Activated naive CD8-positive, alpha-beta T cell treated with anti-CD3 and anti-CD28 coated beads for 36 hours (primary cell): ENCODE measurements at regions not wholly inside any gene's neighbourhood (a gene's known extent, or its start where the extent isn't known, plus 50 kb on each side); places are given as distances from the start of the nearest gene placed in this dataset.

Experiments used
- DNase-seq: peaks from one replicate; pipeline ENCODE4 v3.0.0; 2021
- H3K27ac Mint-ChIP-seq: one replicate; pipeline ENCODE4 v1.8.0; 2022; ENCODE audit warnings: mild to moderate bottlenecking, moderate library complexity, mixed read lengths
- H3K27me3 Mint-ChIP-seq: one replicate; pipeline ENCODE4 v1.8.0; 2022; ENCODE audit warnings: mild to moderate bottlenecking, mixed read lengths
- H3K36me3 Mint-ChIP-seq: one replicate; pipeline ENCODE4 v1.8.0; 2021; ENCODE audit warnings: mild to moderate bottlenecking, mixed read lengths
- H3K4me1 Mint-ChIP-seq: one replicate; pipeline ENCODE4 v1.8.0; 2021; ENCODE audit warnings: mixed read lengths
- H3K4me3 Mint-ChIP-seq: one replicate; pipeline ENCODE4 v1.8.0; 2022; ENCODE audit warnings: mild to moderate bottlenecking, moderate library complexity, mixed read lengths
- H3K9me3 Mint-ChIP-seq: one replicate; pipeline ENCODE4 v1.8.0; 2022; ENCODE audit warnings: mixed read lengths

- H3K4me3 Mint-ChIP-seq = no peak overlapping the region
- H3K27me3 Mint-ChIP-seq = peaks cover 5% of the 10 kb centered on the region
- peak; percentile 32 for DNase-seq
- peaks cover 18% of the 10 kb centered on the region for H3K4me1 Mint-ChIP-seq
- H3K9me3 Mint-ChIP-seq = no peaks in the 10 kb centered on the region
- no peaks in the 10 kb centered on the region for H3K36me3 Mint-ChIP-seq
- H3K27ac Mint-ChIP-seq = peak overlapping the region; percentile 66
Observed at GRCh38 chr1:38533772-38534472, 325.6 kb downstream of the RRAGC start.

DNA sequence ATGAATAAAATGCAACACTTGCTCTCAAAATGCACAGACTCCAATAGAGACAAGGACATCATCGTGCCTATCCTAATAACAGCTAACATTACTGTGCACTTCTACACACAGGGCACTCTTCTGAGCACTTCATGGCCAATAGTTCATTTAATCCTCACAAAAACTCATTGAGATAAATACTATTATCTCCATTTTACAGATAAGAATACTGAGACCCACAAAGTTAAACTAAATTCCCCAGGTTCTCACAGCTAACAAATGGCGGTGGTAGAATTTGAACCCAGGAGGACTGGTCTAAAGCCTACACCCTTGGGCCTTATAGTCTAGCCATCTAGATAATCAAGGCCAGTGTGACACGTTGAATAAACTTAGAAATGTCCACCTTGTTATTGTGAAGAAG lies 328.6 kb downstream of the RRAGC start:
- H3K4me3 Mint-ChIP-seq = no peak overlapping the region
- no peak for DNase-seq
- no peaks in the 10 kb centered on the region for H3K36me3 Mint-ChIP-seq
- no peak overlapping the region for H3K27ac Mint-ChIP-seq
- peaks cover 3% of the 10 kb centered on the region for H3K9me3 Mint-ChIP-seq
- peaks cover 39% of the 10 kb centered on the region for H3K4me1 Mint-ChIP-seq
- H3K27me3 Mint-ChIP-seq = peaks cover 14% of the 10 kb centered on the region

DNA sequence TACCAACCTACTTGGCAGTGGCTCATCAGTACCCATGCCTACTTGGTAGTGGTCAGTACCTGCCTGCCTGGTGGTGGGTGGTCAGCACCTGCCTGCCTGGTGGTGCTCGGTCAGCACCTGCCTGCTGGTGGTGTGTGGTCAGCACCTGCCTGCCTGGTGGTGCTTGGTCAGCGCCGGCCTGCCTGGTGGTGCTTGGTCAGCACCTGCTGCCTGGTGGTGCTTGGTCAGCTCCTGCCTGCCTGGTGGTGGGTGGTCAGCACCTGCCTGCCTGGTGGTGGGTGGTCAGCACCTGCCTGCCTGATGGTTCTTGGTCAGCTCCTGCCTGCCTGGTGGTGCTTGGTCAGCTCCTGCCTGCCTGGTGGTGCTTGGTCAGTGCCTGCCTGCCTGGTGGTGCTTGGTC lies 329.6 kb downstream of the RRAGC start:
- peaks cover 17% of the 10 kb centered on the region for H3K27me3 Mint-ChIP-seq
- H3K27ac Mint-ChIP-seq = no peak overlapping the region
- no peak for DNase-seq
- H3K9me3 Mint-ChIP-seq = peaks cover 3% of the 10 kb centered on the region
- no peaks in the 10 kb centered on the region for H3K36me3 Mint-ChIP-seq
- no peak overlapping the region for H3K4me3 Mint-ChIP-seq
- H3K4me1 Mint-ChIP-seq = peaks cover 39% of the 10 kb centered on the region

DNA sequence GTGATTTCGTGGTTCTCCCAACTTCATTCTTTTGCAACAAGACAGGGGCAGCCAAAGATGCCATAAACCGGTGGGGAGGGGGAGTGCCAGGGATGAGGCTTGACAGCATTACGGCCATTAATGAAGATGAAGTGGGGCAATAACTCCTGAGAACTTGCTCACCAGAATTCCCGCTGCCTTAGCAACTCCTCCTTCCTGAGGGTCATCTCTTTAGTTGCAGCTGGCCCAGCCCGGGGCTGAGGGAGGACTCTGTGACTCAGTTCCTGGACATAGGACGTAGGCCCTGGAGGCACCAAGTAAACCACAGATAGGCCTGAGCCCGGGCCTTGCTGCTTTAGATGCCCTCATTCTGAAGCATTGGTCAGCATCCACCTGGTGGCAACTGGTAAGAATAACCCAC lies 330.2 kb downstream of the RRAGC start:
- H3K9me3 Mint-ChIP-seq = peaks cover 3% of the 10 kb centered on the region
- no peak overlapping the region for H3K4me3 Mint-ChIP-seq

DNA sequence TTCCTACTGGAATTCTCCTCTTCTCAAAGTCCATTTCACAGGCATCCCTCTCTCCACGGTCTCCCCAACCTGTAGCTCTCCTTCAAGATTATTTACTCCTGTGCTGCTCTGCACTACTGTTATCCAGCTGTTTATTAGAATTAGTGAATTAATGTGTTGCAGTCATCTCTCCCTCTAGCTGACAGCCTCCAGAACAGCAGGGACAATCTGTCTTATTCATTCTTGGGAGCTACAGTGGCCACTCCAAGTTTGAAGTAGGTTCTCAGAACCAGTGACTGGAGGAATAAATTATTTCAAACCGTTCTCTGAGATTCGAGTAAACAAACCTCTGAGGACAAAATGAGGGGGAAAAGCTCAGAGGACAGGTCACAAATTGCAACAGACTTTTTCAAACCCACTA lies 330.9 kb downstream of the RRAGC start:
- DNase-seq = no peak
- Mint-ChIP-seq H3K36me3 (no peaks in the 10 kb centered on the region), H3K9me3 (peaks cover 3% of the 10 kb centered on the region), H3K4me1 (peaks cover 27% of the 10 kb centered on the region), H3K27ac (peak overlapping the region; percentile 52), H3K4me3 (no peak overlapping the region), H3K27me3 (peaks cover 24% of the 10 kb centered on the region)

More for the DNA sequence above, 330.2 kb downstream of the RRAGC start:
- H3K4me1 Mint-ChIP-seq = peaks cover 34% of the 10 kb centered on the region
- no peak overlapping the region for H3K27ac Mint-ChIP-seq
- H3K36me3 Mint-ChIP-seq = no peaks in the 10 kb centered on the region
- peaks cover 22% of the 10 kb centered on the region for H3K27me3 Mint-ChIP-seq
- no peak for DNase-seq

GRCh38 chr1:38527373-38527966 lies 332.1 kb downstream of the RRAGC start:
- Mint-ChIP-seq H3K4me1 (peaks cover 21% of the 10 kb centered on the region), H3K36me3 (no peaks in the 10 kb centered on the region), H3K9me3 (peaks cover 3% of the 10 kb centered on the region)

DNA sequence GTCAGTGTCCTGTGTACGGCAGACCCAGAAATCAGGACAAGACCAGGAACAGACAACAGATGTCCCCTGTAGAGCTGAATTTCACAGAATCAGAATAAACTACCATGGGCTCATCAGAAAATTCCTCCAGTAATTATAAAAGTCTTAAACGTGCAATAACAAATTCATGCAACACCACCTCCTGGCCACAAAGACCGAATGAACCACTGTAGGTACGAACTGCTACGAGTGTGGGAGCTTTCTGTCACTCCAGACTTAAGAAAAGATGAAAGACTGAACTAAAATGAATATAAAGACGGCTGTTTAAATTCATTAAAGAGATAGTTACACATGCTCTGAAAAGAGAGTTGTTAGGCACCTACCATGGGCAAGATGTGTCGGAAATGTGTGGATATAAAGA lies 333.5 kb downstream of the RRAGC start:
- peaks cover 21% of the 10 kb centered on the region for H3K4me1 Mint-ChIP-seq
- no peaks in the 10 kb centered on the region for H3K36me3 Mint-ChIP-seq
- H3K27ac Mint-ChIP-seq = no peak overlapping the region
- DNase-seq = no peak
- H3K4me3 Mint-ChIP-seq = no peak overlapping the region
- peaks cover 34% of the 10 kb centered on the region for H3K27me3 Mint-ChIP-seq
- peaks cover 3% of the 10 kb centered on the region for H3K9me3 Mint-ChIP-seq

More at GRCh38 chr1:38527373-38527966, 332.1 kb downstream of the RRAGC start:
- H3K27ac Mint-ChIP-seq = peak overlapping the region; percentile 85
- H3K4me3 Mint-ChIP-seq = peak overlapping the region; percentile 3
- peaks cover 28% of the 10 kb centered on the region for H3K27me3 Mint-ChIP-seq
- DNase-seq = peak; percentile 78

GRCh38 chr1:38525343-38526043 lies 334.1 kb downstream of the RRAGC start:
- DNase-seq = no peak
- Mint-ChIP-seq H3K27ac (no peak overlapping the region), H3K9me3 (peaks cover 3% of the 10 kb centered on the region), H3K4me3 (no peak overlapping the region), H3K36me3 (no peaks in the 10 kb centered on the region), H3K4me1 (peaks cover 21% of the 10 kb centered on the region), H3K27me3 (peaks cover 34% of the 10 kb centered on the region)

DNA sequence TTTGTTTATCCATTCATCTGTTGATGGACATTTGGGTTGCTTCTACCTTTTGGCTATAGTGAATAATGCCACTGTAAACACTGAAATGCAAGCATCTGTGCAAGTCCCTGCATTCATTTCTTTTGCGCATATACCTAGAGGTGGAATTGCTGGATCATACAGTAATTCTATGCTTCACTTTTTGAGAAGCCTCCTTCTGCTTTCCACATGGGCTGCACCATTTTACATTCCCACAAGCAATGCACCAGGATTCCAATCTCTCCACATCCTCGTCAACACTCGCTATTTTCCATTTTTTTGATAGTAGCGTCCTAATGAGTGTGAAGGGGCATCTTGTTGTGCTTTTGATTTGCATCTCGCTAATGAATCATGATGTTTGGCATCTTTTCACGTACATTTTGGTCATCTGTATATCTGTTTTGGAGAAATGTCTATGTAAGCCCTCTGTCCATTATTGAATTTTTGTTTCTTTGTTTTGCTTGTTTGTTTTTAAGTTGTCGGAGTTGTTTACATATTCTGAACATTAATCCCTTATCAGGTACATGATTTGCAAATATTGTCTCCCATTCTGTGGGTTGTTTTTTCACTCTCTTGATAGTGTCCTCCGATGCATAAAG lies 335.4 kb downstream of the RRAGC start:
- peaks cover 21% of the 10 kb centered on the region for H3K4me1 Mint-ChIP-seq
- no peak overlapping the region for H3K4me3 Mint-ChIP-seq
- no peak overlapping the region for H3K27ac Mint-ChIP-seq
- peaks cover 34% of the 10 kb centered on the region for H3K27me3 Mint-ChIP-seq
- peaks cover 3% of the 10 kb centered on the region for H3K9me3 Mint-ChIP-seq
- H3K36me3 Mint-ChIP-seq = no peaks in the 10 kb centered on the region
- DNase-seq = no peak

DNA sequence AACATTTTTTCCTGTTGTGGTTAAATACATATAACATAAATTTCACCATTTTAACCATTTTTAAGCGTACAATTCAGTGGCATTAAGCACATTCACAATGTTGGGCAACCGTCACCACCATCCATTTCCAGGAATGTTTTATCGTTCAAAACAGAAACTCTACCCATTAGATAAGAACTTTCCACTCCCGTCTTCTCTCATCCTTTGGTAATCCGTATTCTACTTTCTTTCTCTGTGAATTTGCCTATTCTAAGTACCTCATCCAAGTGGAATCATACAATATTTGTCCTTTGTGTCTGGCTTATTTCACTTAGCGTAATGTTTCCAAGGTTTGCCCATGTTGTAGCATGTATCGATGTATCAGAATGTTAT lies 336.0 kb downstream of the RRAGC start:
- Mint-ChIP-seq H3K4me3 (no peak overlapping the region), H3K4me1 (peaks cover 20% of the 10 kb centered on the region), H3K27ac (no peak overlapping the region), H3K27me3 (peaks cover 32% of the 10 kb centered on the region), H3K36me3 (no peaks in the 10 kb centered on the region), H3K9me3 (peaks cover 1% of the 10 kb centered on the region)
- DNase-seq = no peak

DNA sequence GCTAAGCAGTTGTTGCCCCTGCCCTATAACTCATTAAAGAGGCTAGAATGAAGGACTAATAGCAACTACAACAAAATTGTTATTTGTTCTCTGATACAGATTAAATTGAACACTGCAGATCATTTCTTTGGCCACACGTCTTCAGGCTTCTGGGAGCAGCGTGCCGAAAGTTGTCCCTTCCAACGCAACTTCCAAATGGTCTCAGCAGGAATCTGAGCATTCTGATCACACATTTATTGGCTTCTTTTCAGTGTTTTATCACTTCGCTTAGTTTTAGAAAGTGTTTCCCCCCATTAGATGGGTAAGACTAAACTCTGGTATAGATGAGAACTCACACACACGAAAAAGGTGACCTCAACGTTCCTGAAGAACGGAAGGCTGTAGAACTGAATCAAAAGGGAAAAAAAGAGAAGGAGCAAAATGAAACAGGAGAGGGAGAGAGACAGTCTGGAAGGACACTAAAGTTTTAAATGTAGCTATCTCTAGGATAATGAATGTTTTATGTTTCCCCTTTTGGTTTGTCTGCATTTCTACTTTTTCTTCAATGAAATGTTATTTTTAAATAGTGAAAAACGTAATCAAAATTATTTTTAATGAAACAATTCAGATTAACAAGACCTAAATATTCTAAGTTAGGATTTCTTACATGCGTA lies 336.5 kb downstream of the RRAGC start:
- H3K4me1 Mint-ChIP-seq = peaks cover 15% of the 10 kb centered on the region
- H3K27ac Mint-ChIP-seq = no peak overlapping the region
- no peaks in the 10 kb centered on the region for H3K36me3 Mint-ChIP-seq
- no peaks in the 10 kb centered on the region for H3K9me3 Mint-ChIP-seq
- no peak overlapping the region for H3K4me3 Mint-ChIP-seq
- DNase-seq = no peak
- peaks cover 29% of the 10 kb centered on the region for H3K27me3 Mint-ChIP-seq

GRCh38 chr1:38516560-38516959 lies 343.0 kb downstream of the RRAGC start:
- Mint-ChIP-seq H3K4me1 (no peaks in the 10 kb centered on the region), H3K27me3 (peaks cover 6% of the 10 kb centered on the region), H3K36me3 (no peaks in the 10 kb centered on the region), H3K9me3 (no peaks in the 10 kb centered on the region), H3K27ac (no peak overlapping the region), H3K4me3 (no peak overlapping the region)
- no peak for DNase-seq

- H3K36me3 Mint-ChIP-seq = no peaks in the 10 kb centered on the region
- no peak for DNase-seq
Observed at GRCh38 chr1:38512789-38513188, 346.8 kb downstream of the RRAGC start.

DNA sequence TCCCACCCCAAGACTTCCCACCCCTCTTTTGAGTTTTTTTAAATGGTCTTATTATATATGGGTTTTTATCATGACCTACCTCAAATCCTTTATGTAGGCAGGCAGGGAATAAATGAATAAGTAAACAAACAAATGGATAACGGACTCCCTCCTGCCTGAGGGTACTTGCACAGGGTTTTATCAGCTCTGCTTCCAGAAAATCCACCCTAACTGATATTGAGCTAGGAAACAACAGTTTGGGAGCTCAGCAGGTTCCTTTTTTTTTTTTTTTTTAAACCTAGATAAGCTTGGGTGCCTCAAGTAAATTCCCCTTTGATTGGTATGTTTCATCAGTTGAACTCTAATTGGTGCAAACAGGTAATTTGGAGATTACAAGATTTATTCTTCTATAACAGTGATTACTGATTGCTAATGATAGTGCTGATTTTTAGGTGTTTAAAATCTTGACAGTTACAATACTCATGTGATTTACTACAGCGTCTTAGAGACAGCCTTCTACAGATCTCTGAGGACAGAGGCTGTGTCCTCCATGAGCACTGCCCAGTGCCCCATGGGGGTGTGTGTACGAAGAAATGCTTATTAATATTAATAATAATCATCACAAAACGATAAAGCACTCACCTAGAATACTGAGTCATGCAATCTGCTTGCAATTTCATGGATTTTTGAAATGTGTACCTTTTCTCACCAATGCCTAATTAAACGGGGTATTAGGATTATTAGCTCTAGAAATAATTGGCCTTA lies 347.4 kb downstream of the RRAGC start:
- no peaks in the 10 kb centered on the region for H3K36me3 Mint-ChIP-seq
- no peak overlapping the region for H3K27ac Mint-ChIP-seq
- no peaks in the 10 kb centered on the region for H3K9me3 Mint-ChIP-seq
- H3K4me3 Mint-ChIP-seq = no peak overlapping the region
- no peaks in the 10 kb centered on the region for H3K4me1 Mint-ChIP-seq
- H3K27me3 Mint-ChIP-seq = peaks cover 30% of the 10 kb centered on the region
- no peak for DNase-seq

More at GRCh38 chr1:38512789-38513188, 346.8 kb downstream of the RRAGC start:
- Mint-ChIP-seq H3K27ac (no peak overlapping the region), H3K27me3 (peaks cover 30% of the 10 kb centered on the region), H3K4me1 (no peaks in the 10 kb centered on the region), H3K4me3 (no peak overlapping the region), H3K9me3 (no peaks in the 10 kb centered on the region)
